Myocyte (in vitro differentiated cells): ENCODE measurements at regions not wholly inside any gene's neighbourhood (a gene's known extent, or its start where the extent isn't known, plus 50 kb on each side); places are given as distances from the start of the nearest gene placed in this dataset.

Experiments
- DNase-seq: peaks from one replicate; pipeline ENCODE4 v3.0.0-alpha.2; 2012; ENCODE audit warnings: low read depth

- DNase-seq: no peak
Observed at GRCh38 chr3:156620901-156621300, 53.5 kb upstream of the TIPARP start.

GRCh38 chr3:156620260-156620659, 54.1 kb upstream of the TIPARP start:
- DNase-seq: no peak

GRCh38 chr3:156619376-156619775, 55.0 kb upstream of the TIPARP start:
- DNase-seq: no peak

- DNase-seq: no peak
Observed at GRCh38 chr3:156617781-156618180, 56.6 kb upstream of the TIPARP start.

GRCh38 chr3:156617145-156617544, 57.2 kb upstream of the TIPARP start:
- DNase-seq: no peak

GRCh38 chr3:156615592-156616173, 58.7 kb upstream of the TIPARP start:
- DNase-seq: peak; percentile 39

- no peak for DNase-seq
Observed at GRCh38 chr3:156614642-156615511, 59.5 kb upstream of the TIPARP start.

GRCh38 chr3:156612903-156613302, 58.0 kb upstream of the SSR3 start:
- no peak for DNase-seq

GRCh38 chr3:156611870-156612494, 57.1 kb upstream of the SSR3 start:
- DNase-seq: no peak

- DNase-seq: no peak
Observed at GRCh38 chr3:156610154-156610553, 55.2 kb upstream of the SSR3 start.

- DNase-seq: no peak
Observed at GRCh38 chr3:156609546-156609945, 54.6 kb upstream of the SSR3 start.

- DNase-seq: no peak
Observed at GRCh38 chr3:156608601-156609514, 53.9 kb upstream of the SSR3 start.

GRCh38 chr3:156606729-156607128, 51.8 kb upstream of the SSR3 start:
- no peak for DNase-seq

GRCh38 chr3:156605686-156606605, 51.0 kb upstream of the SSR3 start:
- DNase-seq: peak; percentile 90

GRCh38 chr3:156604642-156605144, 49.8 kb upstream of the SSR3 start:
- peak; percentile 33 for DNase-seq
